ENCODE measurements at regions not wholly inside any gene's neighbourhood (a gene's known extent, or its start where the extent isn't known, plus 50 kb on each side); places are given as distances from the start of the nearest gene placed in this dataset.

GRCh38 chrX:25069209-25069608 lies 53.4 kb upstream of the ARX start:
- ATAC-seq (ENCODE audit: low read depth) (no peak), DNase-seq (ENCODE audit: low spot score) (no peak)
- H3K27me3 ChIP-seq (ENCODE audit: insufficient read depth, poor library complexity, severe bottlenecking), result no peaks in the 10 kb centered on the region
- no peak overlapping the region for H3K4me3 ChIP-seq (ENCODE audit: severe bottlenecking)
- no peaks in the 10 kb centered on the region for H3K36me3 ChIP-seq (ENCODE audit: low read depth)
- H3K9me3 ChIP-seq (ENCODE audit: severe bottlenecking), result no peaks in the 10 kb centered on the region
- TF ChIP-seq CTCF (IDR thresholded peaks at IDR 0.05; ENCODE audit: poor library complexity, severe bottlenecking), result no peak
- H3K27ac ChIP-seq (ENCODE audit: poor library complexity, severe bottlenecking), result no peak overlapping the region
- H3K4me1 ChIP-seq (ENCODE audit: insufficient read depth, poor library complexity, severe bottlenecking), result no peaks in the 10 kb centered on the region

DNA sequence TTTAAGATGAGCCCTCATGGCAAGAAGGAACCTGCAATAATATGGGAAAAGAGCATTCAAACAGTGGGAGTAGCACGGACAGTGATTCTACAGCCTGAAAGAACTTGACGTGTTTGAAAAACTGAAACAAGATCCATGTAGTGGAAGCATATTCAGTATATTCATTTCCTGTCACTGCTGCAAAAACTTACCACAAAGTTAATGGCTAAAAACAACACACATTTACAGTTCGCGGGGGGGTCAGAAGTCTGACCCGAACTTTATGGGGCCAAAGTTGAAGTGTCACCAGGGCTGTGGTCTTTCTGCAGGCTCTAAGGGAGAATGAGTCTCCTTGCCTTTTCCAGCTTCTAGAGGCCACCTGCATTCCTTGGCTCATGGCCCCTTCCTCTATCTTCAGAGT lies 52.6 kb upstream of the ARX start:
- DNase-seq (ENCODE audit: low spot score) (no peak), ATAC-seq (ENCODE audit: low read depth) (no peak)
- Histone ChIP-seq H3K27me3 (ENCODE audit: insufficient read depth, poor library complexity, severe bottlenecking) (no peaks in the 10 kb centered on the region), H3K4me3 (ENCODE audit: severe bottlenecking) (no peak overlapping the region), H3K9me3 (ENCODE audit: severe bottlenecking) (no peaks in the 10 kb centered on the region), H3K36me3 (ENCODE audit: low read depth) (no peaks in the 10 kb centered on the region), H3K27ac (ENCODE audit: poor library complexity, severe bottlenecking) (no peak overlapping the region), H3K4me1 (ENCODE audit: insufficient read depth, poor library complexity, severe bottlenecking) (no peaks in the 10 kb centered on the region)
- TF ChIP-seq CTCF (IDR thresholded peaks at IDR 0.05; ENCODE audit: poor library complexity, severe bottlenecking), result no peak

GRCh38 chrX:25067271-25068172 lies 51.8 kb upstream of the ARX start:
- H3K4me3 ChIP-seq (ENCODE audit: severe bottlenecking), result no peak overlapping the region
- no peak for TF ChIP-seq CTCF (IDR thresholded peaks at IDR 0.05; ENCODE audit: poor library complexity, severe bottlenecking)

GRCh38 chrX:25066131-25066530 lies 50.4 kb upstream of the ARX start:
- no peaks in the 10 kb centered on the region for H3K36me3 ChIP-seq (ENCODE audit: low read depth)
- ATAC-seq (ENCODE audit: low read depth) (no peak), DNase-seq (ENCODE audit: low spot score) (no peak)
- no peaks in the 10 kb centered on the region for H3K9me3 ChIP-seq (ENCODE audit: severe bottlenecking)
- no peak for TF ChIP-seq CTCF (IDR thresholded peaks at IDR 0.05; ENCODE audit: poor library complexity, severe bottlenecking)
- H3K27me3 ChIP-seq (ENCODE audit: insufficient read depth, poor library complexity, severe bottlenecking), result no peaks in the 10 kb centered on the region
- H3K4me3 ChIP-seq (ENCODE audit: severe bottlenecking), result no peak overlapping the region
- no peak overlapping the region for H3K27ac ChIP-seq (ENCODE audit: poor library complexity, severe bottlenecking)
- H3K4me1 ChIP-seq (ENCODE audit: insufficient read depth, poor library complexity, severe bottlenecking), result no peaks in the 10 kb centered on the region

More at GRCh38 chrX:25067271-25068172, 51.8 kb upstream of the ARX start:
- no peaks in the 10 kb centered on the region for H3K36me3 ChIP-seq (ENCODE audit: low read depth)
- H3K27ac ChIP-seq (ENCODE audit: poor library complexity, severe bottlenecking), result no peak overlapping the region
- H3K9me3 ChIP-seq (ENCODE audit: severe bottlenecking), result no peaks in the 10 kb centered on the region
- DNase-seq (ENCODE audit: low spot score) (no peak), ATAC-seq (ENCODE audit: low read depth) (no peak)
- no peaks in the 10 kb centered on the region for H3K4me1 ChIP-seq (ENCODE audit: insufficient read depth, poor library complexity, severe bottlenecking)
- H3K27me3 ChIP-seq (ENCODE audit: insufficient read depth, poor library complexity, severe bottlenecking), result no peaks in the 10 kb centered on the region
